Left lung (tissue), 4 donors: ENCODE measurements at regions not wholly inside any gene's neighbourhood (a gene's known extent, or its start where the extent isn't known, plus 50 kb on each side); places are given as distances from the start of the nearest gene placed in this dataset.

ENCODE experiments used
- ATAC-seq: fragments of 200-7000 bp; cut with Tn5 transposase; one replicate; pipeline ENCODE4 v1.9.1; 2020; ENCODE audit warnings: moderate library complexity
- DNase-seq, 4 donors: peaks; one replicate each; pipeline ENCODE4 v3.0.0-alpha.2; 2013 to 2020
- H3K27ac ChIP-seq, 2 donors: fragments of 200-600 bp; sonication (generic) in 1 of 2; one replicate each; pipeline versions ENCODE4 v1.5.0 to v1.8.0; 2020 to 2021
- H3K27me3 ChIP-seq, 2 donors: fragments of 200-600 bp; sonication (generic) in 1 of 2; one replicate each; pipeline versions ENCODE4 v1.5.0 to v1.8.0; 2020 to 2021
- H3K36me3 ChIP-seq, 2 donors: fragments of 200-600 bp; sonication (generic) in 1 of 2; one replicate each; pipeline versions ENCODE4 v1.5.0 to v1.8.0; 2020 to 2021
- H3K4me1 ChIP-seq, 2 donors: fragments of 200-600 bp; one replicate each; pipeline ENCODE4 v1.8.0; 2021
- H3K4me3 ChIP-seq, 2 donors: fragments of 200-600 bp; sonication (generic) in 1 of 2; one replicate each; pipeline versions ENCODE4 v1.5.0 to v1.8.0; 2020 to 2021; ENCODE audit warnings: mild to moderate bottlenecking in 1 of 2
- H3K9me3 ChIP-seq, 2 donors: fragments of 200-600 bp; sonication (generic) in 1 of 2; one replicate each; pipeline versions ENCODE4 v1.5.0 to v1.8.0; 2020 to 2021
- intact Hi-C, 2 donors: fragments of 100-400 bp; cut with DNase I; formaldehyde crosslinking; loops; one replicate each; pipeline versions ENCODE4 v1.11.2 to v1.14.2; 2022
- TF ChIP-seq, protein P1 (sequence below), 2 donors: fragments of 200-600 bp; sonication (generic) in 1 of 2; IDR thresholded peaks; one replicate each; pipeline versions ENCODE4 v1.5.0 to v1.8.0; 2021; ENCODE audit warnings: antibody characterized with exemption in 2 of 2
- donor health status: DM: no; HTN: yes; CAD: no.
- donor health status: DM: no; HTN: no; CAD: no.

DNA sequence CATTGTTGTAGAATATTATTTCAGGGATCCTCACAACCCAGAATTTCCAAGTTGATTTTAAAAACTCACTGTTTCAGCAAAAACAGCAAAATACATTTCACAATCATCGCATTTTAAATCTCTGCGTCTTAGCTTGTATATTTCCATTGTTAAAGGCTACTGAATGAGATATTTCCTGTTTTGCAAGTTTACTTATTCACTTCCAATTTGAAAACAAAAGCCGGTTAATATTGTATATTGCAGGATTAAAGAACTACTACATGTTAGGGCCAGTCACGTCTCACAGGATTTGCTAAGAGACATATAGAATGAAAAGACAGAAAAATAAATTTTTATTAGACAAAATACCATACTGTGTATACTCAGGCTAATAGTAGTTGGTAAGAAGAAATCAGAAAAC is 395.9 kb upstream of the CDH9 start:
- DNase-seq (no peak), ATAC-seq (no peak)
- Histone ChIP-seq H3K27ac (no peak overlapping the region), H3K27me3 (no peaks in the 10 kb centered on the region), H3K36me3 (no peaks in the 10 kb centered on the region), H3K4me1 (no peaks in the 10 kb centered on the region), H3K9me3 (peaks cover 0 to 13% of the 10 kb centered on the region in 2 donors), H3K4me3 (no peak overlapping the region)
- TF ChIP-seq, protein P1, sequence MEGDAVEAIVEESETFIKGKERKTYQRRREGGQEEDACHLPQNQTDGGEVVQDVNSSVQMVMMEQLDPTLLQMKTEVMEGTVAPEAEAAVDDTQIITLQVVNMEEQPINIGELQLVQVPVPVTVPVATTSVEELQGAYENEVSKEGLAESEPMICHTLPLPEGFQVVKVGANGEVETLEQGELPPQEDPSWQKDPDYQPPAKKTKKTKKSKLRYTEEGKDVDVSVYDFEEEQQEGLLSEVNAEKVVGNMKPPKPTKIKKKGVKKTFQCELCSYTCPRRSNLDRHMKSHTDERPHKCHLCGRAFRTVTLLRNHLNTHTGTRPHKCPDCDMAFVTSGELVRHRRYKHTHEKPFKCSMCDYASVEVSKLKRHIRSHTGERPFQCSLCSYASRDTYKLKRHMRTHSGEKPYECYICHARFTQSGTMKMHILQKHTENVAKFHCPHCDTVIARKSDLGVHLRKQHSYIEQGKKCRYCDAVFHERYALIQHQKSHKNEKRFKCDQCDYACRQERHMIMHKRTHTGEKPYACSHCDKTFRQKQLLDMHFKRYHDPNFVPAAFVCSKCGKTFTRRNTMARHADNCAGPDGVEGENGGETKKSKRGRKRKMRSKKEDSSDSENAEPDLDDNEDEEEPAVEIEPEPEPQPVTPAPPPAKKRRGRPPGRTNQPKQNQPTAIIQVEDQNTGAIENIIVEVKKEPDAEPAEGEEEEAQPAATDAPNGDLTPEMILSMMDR (IDR thresholded peaks at IDR 0.05), result no peak
- intact Hi-C loops, result no loop called here

DNA sequence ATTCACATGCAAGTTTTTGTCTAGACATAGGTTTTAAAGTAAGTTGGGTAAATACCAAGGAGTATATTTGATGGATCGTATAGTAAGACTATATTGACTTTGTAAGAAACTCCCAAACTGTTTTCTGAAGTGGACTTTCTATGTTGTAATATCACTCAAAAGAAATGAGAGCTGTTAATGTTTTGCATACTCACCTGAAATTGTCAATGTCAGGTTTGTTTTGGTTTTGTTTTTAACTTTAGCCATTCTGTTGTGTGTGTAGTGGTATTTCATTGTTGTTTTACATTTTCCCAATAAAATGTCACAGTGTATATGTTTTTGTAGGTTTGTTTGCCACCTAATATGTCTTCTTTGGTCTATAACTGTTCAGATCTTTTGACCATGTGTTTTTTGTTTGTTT is 375.7 kb upstream of the CDH9 start:
- DNase-seq (no peak), ATAC-seq (no peak)
- H3K4me1 ChIP-seq, result no peaks in the 10 kb centered on the region
- no peak overlapping the region for H3K27ac ChIP-seq
- H3K4me3 ChIP-seq, result no peak overlapping the region
- TF ChIP-seq, protein P1 (IDR thresholded peaks at IDR 0.05), result no peak
- intact Hi-C loops, result no loop called here
- H3K27me3 ChIP-seq, result no peaks in the 10 kb centered on the region
- no peaks in the 10 kb centered on the region for H3K36me3 ChIP-seq
- H3K9me3 ChIP-seq, result peaks cover 0 to 10% of the 10 kb centered on the region in 2 donors

DNA sequence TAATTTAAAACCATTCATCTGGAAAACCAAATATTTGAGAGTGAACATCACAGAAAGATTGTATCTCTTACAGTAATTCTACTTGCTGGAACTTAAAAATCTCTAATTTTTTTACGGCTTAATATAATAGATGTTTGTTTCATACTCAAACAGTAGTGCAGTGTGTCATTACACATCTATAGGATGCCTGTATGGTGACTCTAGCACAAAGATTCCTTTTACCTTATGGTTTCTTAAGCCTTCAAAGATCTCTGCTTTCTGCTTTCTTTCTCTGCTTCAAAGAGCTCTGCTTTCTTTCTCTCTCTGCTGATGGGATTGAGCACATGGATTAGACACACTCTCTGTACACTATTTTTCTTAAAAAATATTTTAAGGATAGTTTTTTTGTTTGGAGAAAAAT is 374.0 kb upstream of the CDH9 start:
- TF ChIP-seq, protein P1 (IDR thresholded peaks at IDR 0.05), result no peak
- no peaks in the 10 kb centered on the region for H3K27me3 ChIP-seq
- intact Hi-C loops, result no loop called here
- no peaks in the 10 kb centered on the region for H3K4me1 ChIP-seq
- DNase-seq (no peak), ATAC-seq (no peak)
- no peak overlapping the region for H3K4me3 ChIP-seq
- H3K36me3 ChIP-seq, result no peaks in the 10 kb centered on the region
- H3K9me3 ChIP-seq, result peaks cover 0 to 10% of the 10 kb centered on the region in 2 donors
- H3K27ac ChIP-seq, result no peak overlapping the region

DNA sequence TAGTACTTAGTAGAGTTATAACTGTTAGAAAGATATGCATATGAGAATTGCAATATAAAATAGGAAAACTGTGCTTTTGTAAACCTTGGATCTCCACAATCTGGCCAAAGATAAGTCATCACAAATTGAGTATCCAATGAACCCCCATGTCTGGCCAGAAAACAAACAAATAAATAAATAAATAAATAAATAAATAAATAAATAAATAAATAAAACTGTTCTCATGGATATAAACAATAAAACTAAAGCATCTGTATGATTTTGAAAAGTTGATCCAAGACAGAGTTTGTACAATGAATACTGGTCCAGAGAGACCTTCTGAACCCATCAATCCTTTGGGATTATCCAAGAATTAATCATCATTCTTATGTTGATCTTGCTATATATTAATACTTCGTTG is 367.6 kb upstream of the CDH9 start:
- Histone ChIP-seq H3K27ac (no peak overlapping the region), H3K9me3 (peaks cover 0 to 2% of the 10 kb centered on the region in 2 donors), H3K4me3 (no peak overlapping the region), H3K4me1 (no peaks in the 10 kb centered on the region), H3K27me3 (no peaks in the 10 kb centered on the region), H3K36me3 (no peaks in the 10 kb centered on the region)
- no peak for ATAC-seq
- no peak for DNase-seq
- intact Hi-C loops, result no loop called here
- TF ChIP-seq, protein P1 (IDR thresholded peaks at IDR 0.05), result no peak

DNA sequence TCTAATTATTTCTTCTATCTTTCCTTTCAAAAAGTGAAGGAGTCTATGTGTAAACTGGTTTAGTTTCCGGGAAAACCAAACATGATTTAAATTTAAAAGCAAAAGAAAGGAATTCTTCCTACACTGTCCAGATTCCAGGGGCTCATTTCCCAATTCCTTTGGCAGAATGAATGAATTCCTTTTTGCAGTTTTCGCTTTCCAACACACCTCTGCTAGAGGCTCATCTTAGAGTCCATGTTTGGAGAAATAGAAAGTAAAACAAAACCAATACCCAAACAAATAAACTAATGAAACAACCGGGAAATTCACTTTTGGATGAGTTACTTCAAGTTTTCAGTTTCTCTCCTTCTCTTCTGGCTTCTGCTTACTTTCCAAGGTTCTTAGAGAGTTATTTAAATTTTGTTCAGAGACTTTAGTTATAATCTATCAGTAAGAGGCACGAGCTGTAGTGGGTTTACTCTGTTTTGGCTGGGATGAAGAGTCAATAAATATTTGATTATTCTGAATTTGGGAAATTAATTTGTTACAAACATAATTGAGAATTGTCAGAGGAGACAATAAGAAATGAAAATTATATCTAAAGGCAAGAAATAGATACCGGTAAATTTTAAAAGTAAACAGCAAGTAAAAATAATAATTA is 365.0 kb upstream of the CDH9 start:
- Histone ChIP-seq H3K27me3 (no peaks in the 10 kb centered on the region), H3K9me3 (peaks cover 0 to 10% of the 10 kb centered on the region in 2 donors), H3K27ac (no peak overlapping the region), H3K36me3 (no peaks in the 10 kb centered on the region), H3K4me3 (no peak overlapping the region), H3K4me1 (no peaks in the 10 kb centered on the region)
- DNase-seq (no peak), ATAC-seq (no peak)
- intact Hi-C loops, result no loop called here
- TF ChIP-seq, protein P1 (IDR thresholded peaks at IDR 0.05), result no peak
